Stomach (tissue), 4 donors: ENCODE measurements at regions not wholly inside any gene's neighbourhood (a gene's known extent, or its start where the extent isn't known, plus 50 kb on each side); places are given as distances from the start of the nearest gene placed in this dataset.

Source experiments
- CTCF ChIP-seq, 7 experiments: fragments of 450-650 bp in 4 of 7; fragments of 200-600 bp in 3 of 7; sonication (generic) in 3 of 7; IDR thresholded peaks; one replicate each; pipeline ENCODE4 v1.5.1; 2016 to 2019; ENCODE audit warnings: antibody characterized with exemption in 7 of 7, control low read depth in 2 of 7, mild to moderate bottlenecking in 1 of 7
- EP300 ChIP-seq: sonication (generic); formaldehyde crosslinking; IDR thresholded peaks from one replicate; pipeline ENCODE4 v1.6.1; 2017; ENCODE audit warnings: antibody characterized with exemption
- POLR2A ChIP-seq, 4 donors: fragments of 450-650 bp; IDR thresholded peaks; one replicate each; pipeline ENCODE4 v1.6.1; 2016; ENCODE audit warnings: antibody characterized with exemption in 4 of 4, control low read depth in 2 of 4, mild to moderate bottlenecking in 1 of 4, moderate library complexity in 1 of 4
- POLR2AphosphoS5 ChIP-seq, 3 donors: sonication (generic); formaldehyde crosslinking; IDR thresholded peaks; one replicate each; pipeline ENCODE4 v1.6.1; 2016; ENCODE audit warnings: antibody characterized with exemption in 3 of 3

GRCh38 chr13:73943965-73944233 is 190.3 kb downstream of the KLF12 start:
- TF ChIP-seq CTCF (IDR thresholded peaks at IDR 0.05) (no peak), EP300 (no peak), POLR2AphosphoS5 (IDR thresholded peaks at IDR 0.05) (no peak), POLR2A (IDR thresholded peaks at IDR 0.05) (no peak)
